ENCODE measurements at regions not wholly inside any gene's neighbourhood (a gene's known extent, or its start where the extent isn't known, plus 50 kb on each side); places are given as distances from the start of the nearest gene placed in this dataset.
"Not testable (repeated sequence)": the region's sequence is repeated elsewhere in the genome, so short reads cannot be mapped to it uniquely, and the experiment has no call there.

DNA sequence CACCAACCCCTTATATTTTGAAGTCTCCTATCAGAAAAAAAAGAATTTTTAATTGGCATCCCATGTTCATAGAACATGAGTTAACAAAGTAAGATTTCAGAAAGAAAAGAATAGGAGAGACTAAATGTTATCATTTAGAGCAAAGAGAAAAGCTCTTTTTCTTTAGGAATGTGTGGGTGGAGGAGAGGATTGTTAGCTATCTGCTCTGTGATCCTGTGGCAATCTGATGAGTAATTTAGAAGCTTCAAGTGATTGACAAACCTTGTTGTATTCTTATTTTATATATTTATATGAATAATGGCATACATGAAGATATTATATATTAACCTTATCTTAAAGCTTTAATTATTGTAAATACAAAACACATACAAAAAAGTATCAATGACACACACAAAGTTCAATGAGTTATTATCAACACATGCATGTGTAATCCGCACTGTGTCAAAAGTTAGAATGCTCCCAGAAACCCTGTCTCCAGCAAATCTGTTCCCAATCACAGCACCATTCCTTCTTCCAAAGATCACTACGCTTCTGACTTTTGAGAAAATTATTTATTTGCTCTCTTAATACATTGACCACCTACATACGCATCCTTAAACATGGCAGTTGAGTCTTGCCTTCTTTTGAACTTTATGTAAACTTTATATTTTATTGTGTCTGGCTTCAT is 907.4 kb downstream of the MCTP2 start:
- DNase-seq (ENCODE audit: low spot score), result no peak

GRCh38 chr15:95141486-95141885 is 910.1 kb downstream of the MCTP2 start:
- no peak for DNase-seq (ENCODE audit: low spot score)

DNA sequence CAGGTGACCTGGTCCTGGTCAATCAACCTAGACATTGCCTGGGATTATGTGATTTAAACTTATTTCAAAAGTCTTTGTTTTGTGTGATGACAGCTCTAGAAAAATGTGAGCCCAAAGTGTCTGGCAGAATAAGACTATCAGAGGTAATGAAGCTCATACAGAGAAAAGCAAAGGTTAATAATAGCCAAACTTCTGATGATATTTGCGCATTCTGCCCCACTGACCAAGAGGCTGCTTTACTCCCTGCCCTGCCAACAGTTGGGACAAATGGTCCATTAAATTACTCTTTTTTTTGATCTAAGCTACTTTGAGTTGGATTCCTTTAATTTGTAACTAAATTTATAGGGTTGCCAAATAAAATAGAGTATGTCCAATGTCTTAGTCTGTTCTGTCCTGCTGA is 911.2 kb downstream of the MCTP2 start:
- no peak for DNase-seq (ENCODE audit: low spot score)

- no peak for DNase-seq (ENCODE audit: low spot score)
Measured at GRCh38 chr15:95146481-95146880, 915.1 kb downstream of the MCTP2 start.

- DNase-seq (ENCODE audit: low spot score), result no peak
Measured at GRCh38 chr15:95148183-95148582, 916.8 kb downstream of the MCTP2 start.

GRCh38 chr15:95149036-95149435 is 917.7 kb downstream of the MCTP2 start:
- no peak for DNase-seq (ENCODE audit: low spot score)

DNA sequence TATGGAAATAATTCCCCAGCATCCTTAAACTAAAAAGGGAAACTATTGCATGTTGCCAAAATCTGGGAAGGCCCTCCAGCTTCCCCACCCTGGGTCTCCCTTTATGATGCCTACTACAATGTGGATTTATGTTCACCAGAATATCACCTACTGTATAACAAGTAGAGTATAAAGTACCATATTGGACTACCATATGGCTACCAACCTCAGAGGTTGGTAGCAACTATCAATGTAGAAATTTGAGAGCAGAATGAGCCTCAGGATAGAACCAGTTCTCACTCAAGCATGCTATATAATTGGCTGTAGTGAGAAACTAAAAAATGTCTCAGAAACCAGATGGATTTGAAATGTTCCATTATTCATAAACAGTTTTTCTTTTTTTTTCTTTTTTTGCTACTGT is 918.4 kb downstream of the MCTP2 start:
- no peak for DNase-seq (ENCODE audit: low spot score)

DNA sequence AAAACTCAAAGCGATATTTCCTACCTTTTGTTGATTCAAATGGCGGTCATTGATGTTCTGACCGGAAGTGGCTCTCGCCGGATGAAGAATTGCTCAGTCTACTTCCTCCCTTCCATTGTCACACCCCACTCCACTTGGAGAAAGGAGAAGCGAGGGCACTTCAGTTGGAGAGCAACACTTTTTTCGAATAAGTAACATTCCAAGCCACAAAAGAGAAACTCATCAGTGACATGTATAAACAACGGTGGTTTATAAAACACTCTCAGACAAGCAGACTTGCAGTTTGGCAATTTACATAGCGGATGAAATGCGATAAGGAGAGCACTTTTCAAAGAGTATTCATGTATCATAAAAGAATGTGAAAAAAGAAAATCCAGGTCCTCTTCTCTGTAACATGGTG is 919.1 kb downstream of the MCTP2 start:
- DNase-seq (ENCODE audit: low spot score), result no peak

DNA sequence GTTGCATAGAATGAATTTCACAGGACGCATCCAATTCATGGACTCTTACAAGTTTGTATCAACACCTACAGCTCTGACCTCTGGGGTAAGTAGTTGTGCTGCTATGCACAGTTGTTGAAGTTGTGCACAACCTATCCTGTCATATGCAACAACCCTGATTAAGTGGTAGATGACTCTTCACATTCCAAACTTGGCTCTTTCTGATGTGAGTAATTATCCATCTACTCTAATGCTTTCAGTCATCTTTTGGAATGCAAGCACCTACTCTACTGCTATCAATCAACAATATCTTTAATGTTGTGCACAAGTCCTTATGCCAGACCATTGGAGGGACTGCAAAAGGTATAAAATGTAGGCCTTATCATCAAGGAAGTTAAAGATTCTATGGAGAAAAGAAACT is 921.4 kb downstream of the MCTP2 start:
- no peak for DNase-seq (ENCODE audit: low spot score)

DNA sequence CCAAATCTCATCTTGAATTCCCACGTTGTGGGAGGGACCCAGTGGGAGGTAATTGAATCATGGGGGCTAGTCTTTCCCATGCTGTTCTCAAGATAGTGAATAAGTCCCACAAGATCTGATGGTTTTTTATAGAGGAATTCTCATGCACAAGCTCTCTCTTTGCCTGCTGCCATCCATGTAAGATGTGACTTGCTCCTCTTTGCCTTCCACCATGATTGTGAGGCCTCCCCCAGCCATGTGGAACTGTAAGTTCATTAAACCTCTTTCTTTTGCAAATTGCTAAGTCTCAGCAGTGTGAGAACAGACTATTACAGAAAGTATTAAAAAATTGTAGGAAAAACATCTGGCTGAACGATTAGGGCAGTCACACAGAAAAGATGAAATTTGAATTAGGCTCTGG is 921.8 kb downstream of the MCTP2 start:
- DNase-seq (ENCODE audit: low spot score), result not testable (repeated sequence)

DNA sequence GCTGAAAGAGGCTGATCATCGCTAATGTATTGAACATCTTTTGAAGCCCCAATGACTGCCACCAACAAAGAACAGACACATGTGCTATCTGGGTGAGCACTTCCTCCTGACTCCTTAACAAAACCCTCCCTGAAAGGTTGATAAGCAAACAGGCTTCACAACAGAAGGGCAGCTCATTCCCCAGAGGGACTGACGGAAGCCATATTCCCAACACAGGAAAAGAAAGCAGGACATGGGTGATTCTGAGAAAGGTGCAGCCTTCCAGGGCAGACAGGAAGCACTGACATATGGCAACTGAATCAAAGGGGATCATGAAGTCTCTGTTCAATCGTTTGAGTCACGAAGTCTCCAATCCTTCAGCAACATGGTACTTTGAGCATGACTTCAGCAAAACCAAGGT is 929.0 kb downstream of the MCTP2 start:
- DNase-seq (ENCODE audit: low spot score), result no peak

GRCh38 chr15:95162069-95162468 is 930.7 kb downstream of the MCTP2 start:
- DNase-seq (ENCODE audit: low spot score), result no peak

DNA sequence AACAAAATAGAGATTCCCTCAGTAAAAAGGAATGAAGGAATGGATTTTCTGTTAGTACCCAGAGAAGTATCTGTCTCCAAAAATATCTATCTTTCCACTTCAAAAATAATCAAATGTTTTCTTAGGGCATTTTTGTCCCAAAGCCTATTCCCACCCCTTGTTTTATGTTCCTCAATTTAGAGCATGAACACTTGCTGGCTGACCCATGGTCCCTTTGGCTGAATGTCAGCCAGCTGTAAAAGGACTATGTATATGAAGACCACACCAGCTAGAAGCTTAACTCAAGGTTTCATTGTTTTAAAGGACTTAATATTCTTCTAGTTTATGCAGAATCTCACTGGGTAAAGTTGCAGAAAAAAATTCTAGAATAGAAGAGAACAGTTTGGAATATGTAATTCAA is 931.2 kb downstream of the MCTP2 start:
- DNase-seq (ENCODE audit: low spot score), result no peak

DNA sequence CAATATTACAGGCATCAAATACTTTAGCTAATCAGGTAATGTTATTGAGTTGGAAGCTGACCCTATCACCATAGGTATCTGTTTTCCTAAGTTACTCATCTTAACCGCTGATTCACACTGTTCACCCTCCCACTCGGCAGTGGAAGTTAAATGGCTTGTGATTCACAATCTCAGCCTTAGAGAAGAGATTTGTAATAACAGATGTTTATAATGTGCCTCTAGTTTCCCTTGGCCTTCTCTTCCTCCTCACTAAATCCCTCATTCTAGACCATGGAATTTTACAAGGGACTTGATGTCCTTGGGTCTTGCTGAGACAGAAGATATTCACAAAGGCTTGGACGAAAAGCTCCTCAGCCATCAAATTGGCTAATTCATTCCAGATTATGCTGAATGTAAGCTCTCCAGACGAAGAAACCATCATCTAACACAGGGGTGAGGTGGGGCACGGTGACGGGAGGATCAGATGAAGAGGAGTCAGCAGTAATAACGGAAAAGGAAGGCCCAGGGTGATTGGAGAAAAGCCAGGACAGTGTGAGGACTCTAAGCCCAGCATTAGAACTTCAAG is 931.7 kb downstream of the MCTP2 start:
- peak; percentile 40 for DNase-seq (ENCODE audit: low spot score)

DNA sequence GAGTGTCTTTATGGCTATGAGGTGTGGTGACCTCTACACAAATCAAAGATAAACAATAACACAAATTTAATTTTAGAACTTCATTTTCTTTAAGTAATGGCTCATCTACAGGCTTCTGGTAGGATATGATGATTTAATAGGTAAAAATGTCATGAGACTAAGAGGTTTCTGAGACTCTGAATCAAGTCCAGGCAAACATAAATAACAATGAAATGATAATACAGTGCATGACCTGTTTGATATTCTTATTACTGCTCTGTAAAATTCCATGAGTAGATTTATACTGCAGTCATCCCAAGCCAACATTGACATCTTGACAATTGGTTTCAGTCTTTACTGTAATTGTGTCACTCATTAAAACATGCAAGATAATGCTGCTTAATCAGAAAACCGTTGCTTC is 936.8 kb downstream of the MCTP2 start:
- no peak for DNase-seq (ENCODE audit: low spot score)

DNA sequence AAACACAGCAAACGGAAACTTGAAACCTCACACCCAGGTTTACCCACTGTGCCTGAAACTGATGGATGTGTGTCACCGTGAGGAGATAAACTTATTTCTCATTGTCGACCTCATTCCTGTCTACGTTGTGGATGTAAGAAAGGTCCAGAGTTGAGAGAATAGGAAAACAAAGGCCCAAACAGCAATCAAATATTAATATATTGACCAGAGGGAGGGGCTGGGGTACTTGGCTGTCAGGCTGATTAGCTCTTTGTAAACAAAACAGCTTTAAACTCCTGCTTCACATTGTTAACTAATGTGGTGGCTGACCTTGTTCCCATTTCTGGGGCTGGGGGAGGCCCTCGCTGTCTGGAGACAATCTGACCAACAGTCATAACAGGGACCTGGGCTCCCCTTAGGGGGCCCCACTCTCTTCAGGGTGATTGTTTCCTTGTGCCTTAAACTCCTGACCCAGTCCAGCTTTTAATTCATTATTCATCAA is 937.6 kb downstream of the MCTP2 start:
- no peak for DNase-seq (ENCODE audit: low spot score)

GRCh38 chr15:95169541-95170459 is 938.4 kb downstream of the MCTP2 start:
- no peak for DNase-seq (ENCODE audit: low spot score)

DNA sequence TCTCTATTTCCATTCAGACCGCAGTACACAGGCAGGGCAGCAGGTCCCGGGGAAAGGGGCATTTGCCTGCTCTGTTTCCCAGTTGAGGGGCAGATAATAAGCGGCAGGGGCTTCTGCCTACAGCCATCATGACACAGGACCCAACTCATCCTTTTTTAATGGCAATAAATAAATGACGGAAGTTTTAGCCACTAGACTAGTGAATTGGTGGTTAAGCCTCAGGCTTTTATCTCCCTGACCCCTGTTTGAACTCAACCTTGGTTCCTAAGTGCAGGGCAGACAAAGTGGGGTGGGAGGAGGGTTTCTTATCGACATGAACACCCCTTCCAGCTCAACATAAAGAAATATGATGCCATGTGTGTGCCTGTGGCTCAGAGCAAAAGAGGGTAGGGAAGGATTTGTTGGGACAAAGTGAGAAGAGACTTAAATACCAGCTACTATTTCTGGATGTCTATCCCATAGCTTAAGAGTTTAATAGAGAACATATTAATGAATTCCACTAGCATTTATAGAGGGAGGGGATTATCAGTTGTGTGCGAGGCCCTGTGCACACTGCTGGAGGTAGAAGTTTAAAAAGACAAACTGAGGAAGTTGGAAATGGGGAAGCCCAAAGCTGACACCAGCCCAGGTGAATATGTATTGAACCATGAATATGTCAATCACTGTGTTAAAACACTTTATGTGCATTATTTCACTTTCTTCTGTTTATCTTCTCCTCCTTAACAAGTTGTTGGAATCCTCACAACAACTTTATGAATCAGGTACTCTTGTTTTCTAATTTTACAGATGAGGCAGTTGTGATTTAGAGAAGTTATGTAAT is 939.4 kb downstream of the MCTP2 start:
- no peak for DNase-seq (ENCODE audit: low spot score)

DNA sequence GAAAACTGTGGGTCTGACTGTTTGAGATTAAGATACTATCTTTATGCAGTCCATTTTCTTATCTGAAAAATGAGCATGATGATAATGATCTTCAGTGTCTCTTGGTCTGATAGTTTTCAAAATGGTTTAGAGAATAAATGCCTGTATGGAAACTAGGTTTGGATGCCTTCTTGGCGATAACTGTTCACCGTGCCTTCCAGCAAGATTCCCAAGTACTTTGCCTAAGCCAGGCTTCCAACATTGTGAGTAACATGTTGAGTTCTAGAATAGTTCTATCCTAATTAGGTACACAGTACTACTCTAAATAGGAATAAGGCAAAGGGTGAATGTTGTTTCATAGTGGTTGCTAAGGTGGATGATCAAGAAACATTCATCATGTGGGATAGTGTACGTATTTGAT is 940.2 kb downstream of the MCTP2 start:
- no peak for DNase-seq (ENCODE audit: low spot score)

DNA sequence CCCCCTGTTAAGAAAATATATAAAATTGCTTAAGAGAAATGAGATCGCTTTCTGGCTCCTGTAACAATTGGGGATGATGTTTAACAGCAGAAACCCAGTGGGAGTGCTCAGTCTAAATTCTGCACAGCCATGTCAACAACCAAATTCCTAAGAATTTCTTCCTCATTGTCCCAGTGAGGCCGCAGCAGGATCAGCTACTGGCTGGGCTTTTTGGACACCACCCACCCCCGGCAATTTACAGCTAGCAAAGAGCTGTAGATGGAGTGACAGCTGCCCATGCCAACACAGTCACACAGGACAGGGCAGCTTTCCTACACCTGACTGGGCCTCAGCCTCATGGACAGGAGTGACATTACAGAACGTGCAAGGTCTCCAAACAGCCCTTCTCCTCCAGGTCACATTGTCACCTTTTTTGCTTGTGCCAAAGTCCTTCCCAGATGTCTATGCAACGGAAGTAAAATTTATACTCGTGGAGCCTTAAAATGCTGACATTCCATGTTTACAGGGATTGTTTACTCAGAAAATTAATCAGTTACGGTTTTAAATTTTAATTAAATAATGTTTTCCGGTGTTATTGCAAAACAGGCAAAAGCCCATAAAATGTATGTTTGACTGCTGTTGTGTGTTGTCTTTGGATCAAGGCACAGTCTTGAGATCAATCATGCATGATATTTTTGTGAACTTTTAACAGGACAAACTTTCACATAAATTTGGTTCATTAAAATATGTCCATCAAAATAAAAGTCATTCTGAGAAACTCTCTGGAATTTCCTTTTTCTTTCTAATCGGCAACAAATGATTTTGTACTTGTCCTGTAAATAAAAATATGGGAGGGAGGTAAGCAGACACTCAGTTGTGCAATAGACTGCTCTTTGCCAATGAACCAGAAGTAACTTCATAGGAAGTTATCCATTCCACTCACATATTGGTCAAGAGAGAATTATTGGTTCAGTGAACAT is 943.2 kb downstream of the MCTP2 start:
- DNase-seq (ENCODE audit: low spot score), result no peak
